CD4-positive, alpha-beta memory T cell (primary cell): ENCODE measurements at regions not wholly inside any gene's neighbourhood (a gene's known extent, or its start where the extent isn't known, plus 50 kb on each side); places are given as distances from the start of the nearest gene placed in this dataset.

ENCODE experiments used
- CTCF ChIA-PET: fragments of 350-600 bp; sonication (Branson Sonifier 250); formaldehyde crosslinking; loops from one replicate; lab custom pipeline; 2021; ENCODE audit warnings: inconsistent platforms; ENCODE audit not compliant: partially characterized antibody; lab: Charles Lee
- POLR2A ChIA-PET: fragments of 350-600 bp; sonication (Branson Sonifier 250); formaldehyde crosslinking; loops from one replicate; lab custom pipeline; 2021; ENCODE audit not compliant: partially characterized antibody; lab: Charles Lee
- DNase-seq, 5 donors: peaks; one replicate each; pipeline versions ENCODE4 v3.0.0 to v3.0.0-alpha.2; 2020 to 2022; ENCODE audit warnings: mixed read lengths in 1 of 5
- H3K27ac ChIP-seq: one replicate; pipeline ENCODE4 v1.7.0; 2013; ENCODE audit warnings: low read depth, low read length
- H3K27me3 ChIP-seq: 2 replicates; pipeline ENCODE4 v1.7.0; 2013; ENCODE audit warnings: mild to moderate bottlenecking, low read length, moderate library complexity; ENCODE audit not compliant: insufficient read depth
- H3K36me3 ChIP-seq: 2 replicates; pipeline ENCODE4 v1.7.0; 2013; ENCODE audit warnings: mild to moderate bottlenecking, low read length, moderate library complexity; ENCODE audit not compliant: insufficient read depth
- H3K4me1 ChIP-seq: 2 replicates; pipeline ENCODE4 v1.7.0; 2013; ENCODE audit warnings: mild to moderate bottlenecking, low read length, moderate library complexity; ENCODE audit not compliant: insufficient read depth
- H3K4me3 ChIP-seq, 2 donors: one replicate each; pipeline ENCODE4 v1.7.0; 2013; ENCODE audit warnings: low read length in 2 of 2, mild to moderate bottlenecking in 1 of 2
- H3K9me3 ChIP-seq, 2 donors: one replicate each; pipeline ENCODE4 v1.7.0; 2013; ENCODE audit warnings: low read length in 2 of 2, control low read depth in 1 of 2; ENCODE audit not compliant: control insufficient read depth in 1 of 2
- H3K27ac Mint-ChIP-seq, 7 donors: one replicate each; pipeline ENCODE4 v1.8.0; 2020 to 2021; ENCODE audit warnings: mixed read lengths in 7 of 7, mild to moderate bottlenecking in 6 of 7, inconsistent platforms in 3 of 7, moderate library complexity in 3 of 7
- H3K27me3 Mint-ChIP-seq, 2 donors: one replicate each; pipeline ENCODE4 v1.8.0; 2020 to 2021; ENCODE audit warnings: mixed read lengths in 2 of 2
- H3K36me3 Mint-ChIP-seq, 2 donors: one replicate each; pipeline ENCODE4 v1.8.0; 2020 to 2021; ENCODE audit warnings: mixed read lengths in 2 of 2, inconsistent platforms in 1 of 2, mild to moderate bottlenecking in 1 of 2
- H3K4me1 Mint-ChIP-seq, 4 donors: one replicate each; pipeline ENCODE4 v1.8.0; 2020 to 2021; ENCODE audit warnings: mixed read lengths in 4 of 4, mild to moderate bottlenecking in 1 of 4
- H3K4me3 Mint-ChIP-seq, 8 donors: one replicate each; pipeline ENCODE4 v1.8.0; 2020 to 2021; ENCODE audit warnings: mixed read lengths in 8 of 8, mild to moderate bottlenecking in 7 of 8, moderate library complexity in 6 of 8, inconsistent platforms in 3 of 8
- H3K9me3 Mint-ChIP-seq, 8 donors: one replicate each; pipeline ENCODE4 v1.8.0; 2020 to 2021; ENCODE audit warnings: mixed read lengths in 8 of 8, mild to moderate bottlenecking in 5 of 8, inconsistent platforms in 3 of 8, moderate library complexity in 1 of 8
- intact Hi-C: fragments of 100-400 bp; cut with micrococcal nuclease; formaldehyde crosslinking; loops from one replicate; pipeline ENCODE4 v1.15.1; 2023

DNA sequence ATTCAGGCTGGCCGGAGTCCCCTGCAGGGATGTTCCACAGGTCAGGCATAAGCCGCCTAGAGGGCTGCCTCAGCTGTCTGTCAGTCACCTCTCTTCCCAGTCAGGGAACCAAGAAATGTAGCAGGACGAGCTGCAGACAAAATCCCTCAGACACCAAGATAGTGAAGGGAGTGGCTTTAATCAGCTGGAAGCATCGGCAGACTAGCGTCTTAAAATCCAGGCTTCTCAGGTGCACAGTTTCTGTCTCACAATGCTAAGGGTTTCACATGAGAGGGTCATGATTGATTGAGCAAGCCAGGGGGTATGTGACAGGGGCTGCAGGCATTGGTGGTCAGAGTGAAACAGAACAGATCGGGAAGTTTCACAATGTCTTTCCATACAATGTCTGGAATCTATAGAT lies 247.2 kb downstream of the CDH10 start:
- Mint-ChIP-seq H3K36me3 (no peaks in the 10 kb centered on the region), H3K4me3 (no peak overlapping the region), H3K27ac (no peak overlapping the region), H3K27me3 (no peaks in the 10 kb centered on the region), H3K4me1 (no peaks in the 10 kb centered on the region), H3K9me3 (peaks cover 5 to 36% (median 20%) of the 10 kb centered on the region in 8 donors)
- Histone ChIP-seq H3K27me3 (no peaks in the 10 kb centered on the region), H3K4me3 (no peak overlapping the region), H3K9me3 (no peaks in the 10 kb centered on the region), H3K36me3 (no peaks in the 10 kb centered on the region), H3K27ac (no peak overlapping the region), H3K4me1 (no peaks in the 10 kb centered on the region)
- ChIA-PET CTCF (no interaction called here), POLR2A (no interaction called here)
- DNase-seq, result no peak
- intact Hi-C loops, result no loop called here

GRCh38 chr5:24401773-24402172 lies 243.0 kb downstream of the CDH10 start:
- no peaks in the 10 kb centered on the region for H3K4me1 Mint-ChIP-seq

GRCh38 chr5:24407466-24407865 lies 237.3 kb downstream of the CDH10 start:
- Histone ChIP-seq H3K27me3 (no peaks in the 10 kb centered on the region), H3K36me3 (no peaks in the 10 kb centered on the region), H3K9me3 (peaks cover 0 to 3% of the 10 kb centered on the region in 2 donors), H3K27ac (no peak overlapping the region), H3K4me3 (no peak overlapping the region), H3K4me1 (no peaks in the 10 kb centered on the region)
- Mint-ChIP-seq H3K9me3 (peaks cover 0 to 18% (median 2%) of the 10 kb centered on the region in 8 donors), H3K27ac (no peak overlapping the region), H3K4me3 (no peak overlapping the region), H3K4me1 (no peaks in the 10 kb centered on the region), H3K27me3 (no peaks in the 10 kb centered on the region), H3K36me3 (no peaks in the 10 kb centered on the region)
- POLR2A ChIA-PET, result no interaction called here
- intact Hi-C loops, result no loop called here
- CTCF ChIA-PET, result no interaction called here
- no peak for DNase-seq

More at GRCh38 chr5:24401773-24402172, 243.0 kb downstream of the CDH10 start:
- ChIA-PET CTCF (no interaction called here), POLR2A (no interaction called here)
- intact Hi-C loops, result no loop called here
- Mint-ChIP-seq H3K36me3 (no peaks in the 10 kb centered on the region), H3K27ac (no peak overlapping the region), H3K9me3 (peaks cover 2 to 39% (median 16%) of the 10 kb centered on the region in 8 donors), H3K27me3 (no peaks in the 10 kb centered on the region), H3K4me3 (no peak overlapping the region)
- Histone ChIP-seq H3K4me3 (no peak overlapping the region), H3K4me1 (no peaks in the 10 kb centered on the region), H3K36me3 (no peaks in the 10 kb centered on the region), H3K27me3 (no peaks in the 10 kb centered on the region), H3K27ac (no peak overlapping the region), H3K9me3 (peaks cover 0 to 3% of the 10 kb centered on the region in 2 donors)
- no peak for DNase-seq

DNA sequence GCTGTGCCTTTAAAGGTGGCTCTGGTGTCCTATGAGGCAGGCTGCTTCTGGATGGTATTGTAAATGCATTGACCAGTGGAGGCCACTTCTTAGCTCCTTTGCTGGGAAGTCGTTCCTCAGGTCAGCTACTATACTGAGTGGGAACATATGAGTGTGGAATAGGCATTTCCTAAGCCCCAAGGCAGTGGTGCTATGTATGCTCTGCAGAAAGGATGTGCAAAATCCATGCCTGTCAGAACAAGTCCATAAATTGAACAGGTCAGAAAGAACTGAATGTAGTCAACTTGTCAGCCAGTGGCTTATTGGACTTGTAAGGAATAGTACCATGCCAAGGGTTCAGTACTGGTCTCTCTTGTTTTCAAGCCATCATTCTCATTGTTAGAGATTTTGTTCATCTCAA lies 216.4 kb downstream of the CDH10 start:
- Histone ChIP-seq H3K9me3 (no peaks in the 10 kb centered on the region), H3K4me3 (no peak overlapping the region), H3K4me1 (no peaks in the 10 kb centered on the region), H3K27me3 (no peaks in the 10 kb centered on the region), H3K27ac (no peak overlapping the region), H3K36me3 (no peaks in the 10 kb centered on the region)
- no peaks in the 10 kb centered on the region for H3K27me3 Mint-ChIP-seq
- peaks cover 0 to 12% (median 5%) of the 10 kb centered on the region in 8 donors for H3K9me3 Mint-ChIP-seq
- H3K4me3 Mint-ChIP-seq, result no peak overlapping the region
- POLR2A ChIA-PET, result no interaction called here
- CTCF ChIA-PET, result no interaction called here
- DNase-seq, result no peak
- no peaks in the 10 kb centered on the region for H3K4me1 Mint-ChIP-seq
- intact Hi-C loops, result no loop called here
- no peak overlapping the region for H3K27ac Mint-ChIP-seq
- H3K36me3 Mint-ChIP-seq, result no peaks in the 10 kb centered on the region

DNA sequence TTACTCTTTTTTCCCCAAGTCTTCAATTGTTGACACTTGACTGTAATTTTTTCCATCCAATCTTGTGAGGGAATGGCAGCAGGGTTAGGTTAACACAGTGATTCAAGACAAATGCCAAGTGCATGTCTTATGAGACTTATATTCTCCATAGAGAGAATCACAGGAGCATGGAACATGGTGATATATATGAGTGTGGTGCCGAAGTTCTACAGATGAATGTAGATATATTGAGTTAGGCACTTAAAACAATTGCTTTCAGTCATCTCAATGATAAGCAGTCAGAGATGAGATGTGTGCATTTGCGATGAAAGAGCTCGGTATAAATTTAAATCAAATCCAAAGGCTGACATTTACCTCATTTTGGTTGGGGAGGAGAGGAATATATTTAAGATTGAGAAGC lies 211.2 kb downstream of the CDH10 start:
- Histone ChIP-seq H3K9me3 (no peaks in the 10 kb centered on the region), H3K27ac (no peak overlapping the region), H3K4me3 (no peak overlapping the region), H3K4me1 (no peaks in the 10 kb centered on the region), H3K27me3 (no peaks in the 10 kb centered on the region), H3K36me3 (no peaks in the 10 kb centered on the region)
- no peak for DNase-seq
- peaks cover 3 to 18% (median 5%) of the 10 kb centered on the region in 8 donors for H3K9me3 Mint-ChIP-seq
- no peaks in the 10 kb centered on the region for H3K4me1 Mint-ChIP-seq
- no peaks in the 10 kb centered on the region for H3K27me3 Mint-ChIP-seq
- H3K4me3 Mint-ChIP-seq, result no peak overlapping the region
- H3K27ac Mint-ChIP-seq, result no peak overlapping the region
- POLR2A ChIA-PET, result no interaction called here
- H3K36me3 Mint-ChIP-seq, result no peaks in the 10 kb centered on the region
- CTCF ChIA-PET, result no interaction called here
- intact Hi-C loops, result no loop called here
